IPS-18a (cell line): ENCODE measurements at regions not wholly inside any gene's neighbourhood (a gene's known extent, or its start where the extent isn't known, plus 50 kb on each side); places are given as distances from the start of the nearest gene placed in this dataset.

Experiments used
- H3K27ac ChIP-seq: one replicate; pipeline ENCODE4 v1.5.1; 2013; ENCODE audit warnings: low read length
- H3K27me3 ChIP-seq: one replicate; pipeline ENCODE4 v1.6.1; 2013; ENCODE audit warnings: mild to moderate bottlenecking, low read length; ENCODE audit not compliant: control insufficient read depth, insufficient read depth
- H3K36me3 ChIP-seq: one replicate; pipeline ENCODE4 v1.6.1; 2013; ENCODE audit warnings: low read depth, low read length; ENCODE audit not compliant: control insufficient read depth
- H3K4me1 ChIP-seq: one replicate; pipeline ENCODE4 v1.6.1; 2013; ENCODE audit warnings: low read depth, low read length; ENCODE audit not compliant: control insufficient read depth
- H3K4me3 ChIP-seq: one replicate; pipeline ENCODE4 v1.5.1; 2013; ENCODE audit warnings: low read length
- H3K9ac ChIP-seq: one replicate; pipeline ENCODE4 v1.6.1; 2013; ENCODE audit warnings: mild to moderate bottlenecking, low read length, moderate library complexity
- H3K9me3 ChIP-seq: one replicate; pipeline ENCODE4 v1.6.1; 2013; ENCODE audit warnings: low read depth, low read length; ENCODE audit not compliant: control insufficient read depth

DNA sequence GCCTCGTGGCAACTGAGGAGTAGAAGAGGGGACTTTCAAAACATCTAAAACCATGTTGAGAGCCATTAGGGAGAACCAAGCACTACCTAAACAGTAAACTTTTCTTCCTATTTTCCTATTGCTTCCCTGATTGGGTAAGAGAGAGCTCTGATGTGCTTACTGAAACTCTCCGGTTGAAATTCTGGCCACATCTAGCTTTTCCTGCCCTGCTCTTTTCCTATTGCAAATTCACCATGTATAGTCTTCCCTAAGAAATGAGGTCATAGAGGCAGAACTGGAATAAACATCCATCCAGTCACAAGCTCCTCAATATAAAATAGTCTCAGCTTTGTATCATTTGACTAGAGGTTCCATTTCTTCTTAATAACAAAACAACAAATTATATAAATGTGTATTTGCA is 199.5 kb upstream of the CNR1 start:
- Histone ChIP-seq H3K9me3 (no peaks in the 10 kb centered on the region), H3K4me1 (no peaks in the 10 kb centered on the region), H3K9ac (no peak overlapping the region), H3K27me3 (no peaks in the 10 kb centered on the region), H3K36me3 (no peaks in the 10 kb centered on the region), H3K4me3 (no peak overlapping the region), H3K27ac (no peak overlapping the region)

- Histone ChIP-seq H3K9me3 (no peaks in the 10 kb centered on the region), H3K4me1 (no peaks in the 10 kb centered on the region), H3K27me3 (no peaks in the 10 kb centered on the region), H3K9ac (no peak overlapping the region), H3K4me3 (no peak overlapping the region), H3K27ac (no peak overlapping the region), H3K36me3 (no peaks in the 10 kb centered on the region)
These were observed 199.1 kb upstream of the CNR1 start for GRCh38 chr6:88365230-88365629.

DNA sequence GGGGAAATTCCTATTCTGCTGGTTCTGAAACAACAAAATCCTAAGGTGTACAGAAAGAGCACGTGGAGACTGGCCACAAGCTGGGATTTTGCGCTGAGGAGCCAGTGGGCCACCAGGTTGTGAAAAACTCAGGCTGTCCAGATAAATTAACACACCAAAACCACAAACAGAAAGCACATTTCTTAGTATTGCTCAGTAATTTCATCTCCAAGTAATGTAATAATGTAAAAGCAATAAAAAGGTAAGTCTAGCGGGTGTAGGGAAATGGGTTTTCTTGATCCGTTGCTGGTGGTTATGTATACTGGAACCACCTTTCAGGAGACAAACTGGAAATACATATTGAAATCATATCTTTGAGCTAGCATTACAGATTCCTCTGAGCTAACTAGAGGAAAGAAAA is 195.6 kb upstream of the CNR1 start:
- no peaks in the 10 kb centered on the region for H3K27me3 ChIP-seq
- no peak overlapping the region for H3K9ac ChIP-seq
- H3K27ac ChIP-seq, result no peak overlapping the region
- no peaks in the 10 kb centered on the region for H3K4me1 ChIP-seq
- H3K4me3 ChIP-seq, result no peak overlapping the region
- H3K9me3 ChIP-seq, result no peaks in the 10 kb centered on the region
- no peaks in the 10 kb centered on the region for H3K36me3 ChIP-seq

DNA sequence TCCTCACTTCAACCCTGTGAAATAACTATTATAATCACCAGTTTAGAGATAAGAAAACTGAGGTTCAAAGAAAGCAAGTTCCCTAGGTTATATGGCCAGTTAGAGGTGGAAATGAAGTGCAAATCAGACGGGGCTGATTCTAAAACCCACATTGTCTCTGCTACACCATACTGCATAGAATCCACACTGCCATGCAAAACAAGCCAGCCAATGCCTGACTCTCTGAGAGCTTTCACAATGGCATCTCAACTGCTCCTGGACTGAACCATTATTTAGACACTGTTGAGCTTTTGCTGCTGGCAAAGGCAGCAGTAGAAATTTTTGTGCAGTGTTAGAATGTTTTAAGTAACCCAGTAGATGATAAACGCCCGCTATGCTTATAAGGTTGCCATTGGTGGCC is 195.2 kb upstream of the CNR1 start:
- no peak overlapping the region for H3K27ac ChIP-seq

GRCh38 chr6:88360203-88360797 is 194.2 kb upstream of the CNR1 start:
- H3K27ac ChIP-seq, result no peak overlapping the region
- no peaks in the 10 kb centered on the region for H3K36me3 ChIP-seq
- no peak overlapping the region for H3K9ac ChIP-seq
- no peaks in the 10 kb centered on the region for H3K9me3 ChIP-seq
- no peaks in the 10 kb centered on the region for H3K27me3 ChIP-seq
- no peak overlapping the region for H3K4me3 ChIP-seq
- H3K4me1 ChIP-seq, result no peaks in the 10 kb centered on the region

More for the DNA sequence above, 195.2 kb upstream of the CNR1 start:
- Histone ChIP-seq H3K4me3 (no peak overlapping the region), H3K4me1 (no peaks in the 10 kb centered on the region), H3K36me3 (no peaks in the 10 kb centered on the region), H3K9ac (no peak overlapping the region), H3K9me3 (no peaks in the 10 kb centered on the region), H3K27me3 (no peaks in the 10 kb centered on the region)

DNA sequence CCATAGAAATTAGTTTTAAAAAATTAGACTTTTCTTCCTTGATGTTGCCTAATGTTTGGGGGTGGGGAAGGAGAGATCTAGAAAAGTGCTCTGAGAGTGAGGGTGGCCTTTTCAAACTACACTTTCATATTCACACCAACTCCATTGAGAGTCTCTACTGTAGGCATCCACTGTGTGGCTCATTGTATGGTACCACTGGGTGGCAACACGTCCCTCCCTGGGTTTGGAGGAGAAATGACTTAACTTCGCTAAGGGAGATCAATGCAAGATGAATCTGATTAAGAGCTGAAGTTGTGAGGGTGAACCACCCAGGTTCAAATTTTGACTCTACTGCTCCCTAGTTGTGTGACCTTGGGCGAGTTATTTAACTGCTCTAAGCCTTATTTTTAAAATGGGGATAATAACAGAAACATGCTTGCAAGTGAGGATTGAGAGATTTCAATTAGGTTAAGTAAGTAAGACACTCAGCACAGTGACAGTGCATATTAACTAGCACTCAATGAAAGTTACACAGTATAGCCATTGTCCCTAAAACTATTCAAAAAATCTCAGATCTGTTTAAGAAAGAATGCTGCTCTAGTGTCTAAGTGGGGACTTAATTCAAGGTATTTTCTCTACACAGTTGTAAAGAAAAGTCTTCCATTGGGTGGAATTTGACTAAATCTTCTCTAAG is 193.5 kb upstream of the CNR1 start:
- H3K4me3 ChIP-seq, result no peak overlapping the region
- H3K4me1 ChIP-seq, result no peaks in the 10 kb centered on the region
- H3K27ac ChIP-seq, result no peak overlapping the region
- no peaks in the 10 kb centered on the region for H3K36me3 ChIP-seq
- no peaks in the 10 kb centered on the region for H3K9me3 ChIP-seq
- H3K9ac ChIP-seq, result no peak overlapping the region
- H3K27me3 ChIP-seq, result no peaks in the 10 kb centered on the region

- Histone ChIP-seq H3K27me3 (no peaks in the 10 kb centered on the region), H3K9me3 (no peaks in the 10 kb centered on the region), H3K4me1 (no peaks in the 10 kb centered on the region), H3K4me3 (no peak overlapping the region), H3K9ac (no peak overlapping the region), H3K27ac (no peak overlapping the region), H3K36me3 (no peaks in the 10 kb centered on the region)
These were observed 192.7 kb upstream of the CNR1 start for GRCh38 chr6:88358846-88359245.

DNA sequence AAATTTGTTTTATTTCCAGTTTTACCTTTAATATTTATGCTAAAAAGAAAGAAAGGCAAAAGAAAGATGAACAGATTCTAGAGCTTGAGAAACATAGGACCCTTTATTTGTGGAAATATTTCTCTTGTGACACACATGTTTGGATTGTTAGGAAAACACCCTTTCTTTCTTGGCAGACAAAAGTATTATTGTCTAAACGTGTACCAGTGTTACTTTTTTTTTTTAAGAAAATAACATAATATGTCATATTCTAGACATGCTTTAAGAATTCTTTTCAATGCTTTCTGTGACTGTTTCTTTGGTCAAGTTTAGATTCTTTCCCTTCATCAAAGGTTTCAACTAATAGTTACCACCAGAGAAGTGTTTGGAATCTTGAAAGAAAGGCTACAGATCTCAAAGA is 183.4 kb upstream of the CNR1 start:
- Histone ChIP-seq H3K4me1 (no peaks in the 10 kb centered on the region), H3K36me3 (no peaks in the 10 kb centered on the region), H3K27ac (no peak overlapping the region), H3K4me3 (no peak overlapping the region), H3K9me3 (peaks cover 8% of the 10 kb centered on the region), H3K9ac (no peak overlapping the region), H3K27me3 (no peaks in the 10 kb centered on the region)

- H3K4me1 ChIP-seq, result no peaks in the 10 kb centered on the region
- no peak overlapping the region for H3K27ac ChIP-seq
- H3K4me3 ChIP-seq, result no peak overlapping the region
- no peaks in the 10 kb centered on the region for H3K27me3 ChIP-seq
- no peaks in the 10 kb centered on the region for H3K36me3 ChIP-seq
- no peaks in the 10 kb centered on the region for H3K9me3 ChIP-seq
- no peak overlapping the region for H3K9ac ChIP-seq
These were observed 176.2 kb upstream of the CNR1 start for GRCh38 chr6:88342336-88342735.

GRCh38 chr6:88339761-88340160 is 173.6 kb upstream of the CNR1 start:
- Histone ChIP-seq H3K9ac (no peak overlapping the region), H3K36me3 (no peaks in the 10 kb centered on the region), H3K27me3 (no peaks in the 10 kb centered on the region), H3K27ac (no peak overlapping the region), H3K9me3 (peaks cover 4% of the 10 kb centered on the region), H3K4me3 (no peak overlapping the region), H3K4me1 (no peaks in the 10 kb centered on the region)

- Histone ChIP-seq H3K9ac (no peak overlapping the region), H3K9me3 (no peaks in the 10 kb centered on the region), H3K27me3 (no peaks in the 10 kb centered on the region), H3K4me3 (no peak overlapping the region), H3K36me3 (no peaks in the 10 kb centered on the region), H3K4me1 (no peaks in the 10 kb centered on the region), H3K27ac (no peak overlapping the region)
These were observed 155.2 kb upstream of the CNR1 start for GRCh38 chr6:88321306-88321705.

- Histone ChIP-seq H3K36me3 (no peaks in the 10 kb centered on the region), H3K27me3 (no peaks in the 10 kb centered on the region), H3K27ac (no peak overlapping the region), H3K9ac (no peak overlapping the region), H3K9me3 (no peaks in the 10 kb centered on the region), H3K4me1 (no peaks in the 10 kb centered on the region), H3K4me3 (no peak overlapping the region)
These were observed 145.4 kb upstream of the CNR1 start for GRCh38 chr6:88311561-88311960.
